GM23248 (cell line): ENCODE measurements at regions not wholly inside any gene's neighbourhood (a gene's known extent, or its start where the extent isn't known, plus 50 kb on each side); places are given as distances from the start of the nearest gene placed in this dataset.

ENCODE experiments used
- DNase-seq: peaks from one replicate; pipeline ENCODE4 v3.0.0-alpha.2; 2015
- H2AFZ ChIP-seq: fragments of 200-600 bp; sonication (generic); 2 replicates; pipeline ENCODE4 v1.6.1; 2016; ENCODE audit warnings: antibody characterized with exemption
- H3F3A ChIP-seq: fragments of 200-600 bp; sonication (generic); 2 replicates; pipeline ENCODE4 v1.6.1; 2016; ENCODE audit warnings: mild to moderate bottlenecking, antibody characterized with exemption, mixed run types; ENCODE audit not compliant: insufficient read depth
- H3K27ac ChIP-seq: fragments of 200-600 bp; sonication (generic); 2 replicates; pipeline ENCODE4 v1.5.1; 2016; ENCODE audit warnings: mild to moderate bottlenecking
- H3K27me3 ChIP-seq: fragments of 200-600 bp; sonication (generic); replicated peaks from 2 replicates; pipeline ENCODE4 v1.6.1; 2016; ENCODE audit warnings: mild to moderate bottlenecking; ENCODE audit not compliant: insufficient read depth
- H3K36me3 ChIP-seq: fragments of 200-600 bp; sonication (generic); 2 replicates; pipeline ENCODE4 v1.6.1; 2016; ENCODE audit warnings: low read depth, mild to moderate bottlenecking
- H3K4me1 ChIP-seq: fragments of 200-600 bp; sonication (generic); 2 replicates; pipeline ENCODE4 v1.6.1; 2016; ENCODE audit warnings: mild to moderate bottlenecking; ENCODE audit not compliant: insufficient read depth
- H3K4me2 ChIP-seq: fragments of 200-600 bp; sonication (generic); one replicate; pipeline ENCODE4 v1.6.1; 2016; ENCODE audit warnings: mild to moderate bottlenecking; ENCODE audit not compliant: unreplicated experiment
- H3K4me3 ChIP-seq: fragments of 200-600 bp; sonication (generic); 2 replicates; pipeline ENCODE4 v1.5.1; 2016; ENCODE audit warnings: mild to moderate bottlenecking
- H3K79me2 ChIP-seq: fragments of 200-600 bp; sonication (generic); 2 replicates; pipeline ENCODE4 v1.6.1; 2016; ENCODE audit warnings: mild to moderate bottlenecking; ENCODE audit not compliant: insufficient read depth
- H3K9ac ChIP-seq: fragments of 200-600 bp; sonication (generic); 2 replicates; pipeline ENCODE4 v1.6.1; 2016; ENCODE audit warnings: mild to moderate bottlenecking
- H3K9me2 ChIP-seq: fragments of 200-600 bp; sonication (generic); 2 replicates; pipeline ENCODE4 v1.6.1; 2016; ENCODE audit warnings: mixed run types, mild to moderate bottlenecking, moderate library complexity; ENCODE audit not compliant: insufficient read depth
- H3K9me3 ChIP-seq: fragments of 200-600 bp; sonication (generic); one replicate; pipeline ENCODE4 v1.6.1; 2017; ENCODE audit warnings: low read depth
- H4K20me1 ChIP-seq: fragments of 200-600 bp; sonication (generic); 2 replicates; pipeline ENCODE4 v1.6.0; 2016; ENCODE audit not compliant: insufficient read depth
- EZH2 ChIP-seq: fragments of 200-600 bp; sonication (generic); IDR thresholded peaks from 2 replicates; pipeline ENCODE4 v1.6.1; 2018; ENCODE audit warnings: antibody characterized with exemption, mild to moderate bottlenecking; ENCODE audit not compliant: insufficient read depth, poor library complexity, severe bottlenecking
- EZH2phosphoT487 ChIP-seq: fragments of 200-600 bp; sonication (generic); IDR thresholded peaks from 2 replicates; pipeline ENCODE4 v1.6.1; 2018; ENCODE audit warnings: antibody characterized with exemption, moderate library complexity, mild to moderate bottlenecking, low read depth; ENCODE audit not compliant: insufficient read depth
- WGBS, 2 experiments: methylation state at CpG; one replicate each; pipeline ENCODE4 v1.1.6; 2015 to 2017; ENCODE audit warnings: low lambda C conversion rate in 2 of 2, low coverage in 1 of 2; ENCODE audit errors: missing lambda C conversion rate in 2 of 2; 5-methylcytosine and 5-hydroxymethylcytosine counted together
- in situ Hi-C: fragments of 300-500 bp; cut with MboI; formaldehyde crosslinking; loops from 2 replicates; pipeline ENCODE4 v1.15.0; 2020

- Histone ChIP-seq H3K4me2 (no peak overlapping the region), H3K27ac (no peak overlapping the region), H3K9me3 (no peaks in the 10 kb centered on the region), H4K20me1 (no peaks in the 10 kb centered on the region), H3K79me2 (no peaks in the 10 kb centered on the region), H3K9me2 (no peaks in the 10 kb centered on the region), H3K4me3 (no peak overlapping the region), H3K9ac (no peak overlapping the region), H3F3A (peaks cover 25% of the 10 kb centered on the region), H3K27me3 (no peaks in the 10 kb centered on the region), H2AFZ (0 out of 2 replicates have a peak overlapping the region, but pooled peaks have one; percentile 11), H3K4me1 (peaks cover 29% of the 10 kb centered on the region), H3K36me3 (no peaks in the 10 kb centered on the region)
- 50 to 67% methylated on average over 3 of the region's 3 CpGs for WGBS, 2 experiments
- peak; percentile 47 for DNase-seq
- no peak for TF ChIP-seq EZH2phosphoT487
- no peak for TF ChIP-seq EZH2
- in situ Hi-C loops: no loop called here
These were observed 481.4 kb upstream of the ALCAM start for GRCh38 chr3:104885214-104885814.

- H3K4me1 ChIP-seq: peaks cover 29% of the 10 kb centered on the region
- in situ Hi-C loops: no loop called here
- 50 to 52% methylated on average over 4 of the region's 4 CpGs for WGBS, 2 experiments
- no peaks in the 10 kb centered on the region for H3K27me3 ChIP-seq
- no peaks in the 10 kb centered on the region for H4K20me1 ChIP-seq
- H2AFZ ChIP-seq: 0 out of 2 replicates have a peak overlapping the region, but pooled peaks have one; percentile 36
- DNase-seq: peak; percentile 68
- no peak overlapping the region for H3K9ac ChIP-seq
- peak overlapping the region; percentile 58 for H3K27ac ChIP-seq
- TF ChIP-seq EZH2phosphoT487 (no peak), EZH2 (no peak)
- peaks cover 25% of the 10 kb centered on the region for H3F3A ChIP-seq
- no peak overlapping the region for H3K4me3 ChIP-seq
- peak overlapping the region; percentile 19 for H3K4me2 ChIP-seq
- H3K79me2 ChIP-seq: no peaks in the 10 kb centered on the region
- H3K36me3 ChIP-seq: no peaks in the 10 kb centered on the region
- no peaks in the 10 kb centered on the region for H3K9me3 ChIP-seq
- no peaks in the 10 kb centered on the region for H3K9me2 ChIP-seq
These were observed 480.3 kb upstream of the ALCAM start for GRCh38 chr3:104886220-104886995.

DNA sequence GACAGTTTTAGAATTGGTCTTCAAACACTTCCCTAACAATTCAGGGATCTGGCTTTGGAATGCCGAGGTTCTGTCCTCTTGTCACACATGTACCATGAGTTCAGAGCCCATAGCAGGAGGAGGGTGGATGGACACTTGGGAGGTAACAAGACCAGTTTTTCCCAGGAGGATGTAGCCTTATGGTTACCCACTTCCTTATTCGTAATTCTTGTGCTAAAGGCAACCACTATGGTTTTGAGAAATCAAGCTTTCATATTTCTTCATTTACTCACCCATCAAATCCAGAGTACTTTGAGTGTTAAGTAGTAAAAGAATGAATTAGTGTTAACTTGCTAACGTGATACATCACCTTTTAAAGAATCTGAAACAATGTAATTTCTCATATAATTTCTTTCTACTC, 479.6 kb upstream of the ALCAM start:
- in situ Hi-C loops: no loop called here
- Histone ChIP-seq H3K9me2 (no peaks in the 10 kb centered on the region), H3K27ac (peak overlapping the region; percentile 58), H2AFZ (peak overlapping the region; percentile 36; the same call in 1 of the 2 replicates), H3K79me2 (no peaks in the 10 kb centered on the region), H3K4me3 (no peak overlapping the region), H4K20me1 (no peaks in the 10 kb centered on the region), H3K36me3 (no peaks in the 10 kb centered on the region), H3K9ac (no peak overlapping the region), H3K27me3 (no peaks in the 10 kb centered on the region), H3K4me2 (peak overlapping the region; percentile 26), H3F3A (peaks cover 25% of the 10 kb centered on the region), H3K9me3 (no peaks in the 10 kb centered on the region), H3K4me1 (peaks cover 29% of the 10 kb centered on the region)
- no peak for TF ChIP-seq EZH2phosphoT487
- no peak for TF ChIP-seq EZH2
- peak; percentile 43 for DNase-seq
- 25 to 31% methylated on average over 3 of the region's 3 CpGs for WGBS, 2 experiments

DNA sequence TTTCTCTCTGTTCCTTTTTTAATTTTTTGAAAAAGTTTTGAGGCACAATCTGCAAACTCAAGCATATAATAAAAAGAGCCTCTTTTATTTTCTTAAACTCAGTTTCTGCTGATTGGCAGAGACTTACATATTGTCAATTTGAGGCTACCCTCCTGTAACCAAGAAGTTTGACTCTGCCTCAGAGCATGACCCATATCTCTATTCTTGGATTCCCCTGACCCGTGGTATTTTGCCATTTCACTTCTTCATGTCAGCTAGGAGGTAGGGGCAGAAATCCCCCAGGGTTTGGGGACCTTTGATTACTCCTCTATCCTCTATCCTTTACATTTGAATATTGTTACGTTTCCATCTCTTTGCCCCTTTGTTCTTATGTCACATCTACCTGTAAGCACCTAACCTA, 479.1 kb upstream of the ALCAM start:
- H3K79me2 ChIP-seq: no peaks in the 10 kb centered on the region
- 57 to 65% methylated on average over 2 of the region's 2 CpGs for WGBS, 2 experiments
- H3K36me3 ChIP-seq: no peaks in the 10 kb centered on the region
- peaks cover 29% of the 10 kb centered on the region for H3K4me1 ChIP-seq
- no peak overlapping the region for H2AFZ ChIP-seq
- H4K20me1 ChIP-seq: no peaks in the 10 kb centered on the region
- H3K9me3 ChIP-seq: no peaks in the 10 kb centered on the region
- no peaks in the 10 kb centered on the region for H3K27me3 ChIP-seq
- H3K9me2 ChIP-seq: no peaks in the 10 kb centered on the region
- in situ Hi-C loops: no loop called here
- H3K27ac ChIP-seq: no peak overlapping the region
- DNase-seq: no peak
- peaks cover 25% of the 10 kb centered on the region for H3F3A ChIP-seq
- no peak for TF ChIP-seq EZH2
- no peak for TF ChIP-seq EZH2phosphoT487
- peak overlapping the region; percentile 26 for H3K4me2 ChIP-seq
- H3K9ac ChIP-seq: no peak overlapping the region
- no peak overlapping the region for H3K4me3 ChIP-seq
